ENCODE measurements at regions not wholly inside any gene's neighbourhood (a gene's known extent, or its start where the extent isn't known, plus 50 kb on each side); places are given as distances from the start of the nearest gene placed in this dataset.

DNA sequence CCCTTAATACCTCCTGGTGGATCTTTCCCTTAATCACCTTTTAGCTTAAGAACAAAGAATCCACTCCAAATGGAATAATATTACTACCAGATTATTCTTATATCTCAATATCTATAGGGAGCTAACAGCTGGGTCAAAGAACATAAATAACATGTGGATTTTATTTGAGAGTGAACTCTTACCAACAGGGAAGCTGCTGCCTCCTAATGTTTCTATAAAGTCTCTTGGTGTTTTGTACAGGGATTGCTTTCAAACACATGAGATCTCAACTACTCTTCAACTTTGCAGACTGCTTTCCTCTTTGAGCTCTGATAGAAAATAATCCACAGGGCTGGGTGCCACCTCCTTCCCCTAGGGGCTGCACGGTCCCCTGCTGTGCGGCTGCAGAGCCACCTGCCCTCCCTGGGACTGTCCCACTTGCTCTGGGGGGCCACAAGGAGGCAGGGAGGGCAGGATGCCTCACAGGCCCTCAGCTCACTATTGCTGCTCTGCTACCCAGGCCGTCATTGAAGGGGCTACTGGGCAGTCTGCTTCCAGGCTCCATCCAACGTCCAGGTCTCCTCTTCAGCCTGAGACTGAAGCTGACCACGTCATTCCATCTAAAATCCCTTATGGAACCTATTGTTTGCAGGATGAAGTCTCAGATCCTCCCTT, 191.2 kb downstream of the CXCL12 start:
- TF ChIP-seq, protein P1, sequence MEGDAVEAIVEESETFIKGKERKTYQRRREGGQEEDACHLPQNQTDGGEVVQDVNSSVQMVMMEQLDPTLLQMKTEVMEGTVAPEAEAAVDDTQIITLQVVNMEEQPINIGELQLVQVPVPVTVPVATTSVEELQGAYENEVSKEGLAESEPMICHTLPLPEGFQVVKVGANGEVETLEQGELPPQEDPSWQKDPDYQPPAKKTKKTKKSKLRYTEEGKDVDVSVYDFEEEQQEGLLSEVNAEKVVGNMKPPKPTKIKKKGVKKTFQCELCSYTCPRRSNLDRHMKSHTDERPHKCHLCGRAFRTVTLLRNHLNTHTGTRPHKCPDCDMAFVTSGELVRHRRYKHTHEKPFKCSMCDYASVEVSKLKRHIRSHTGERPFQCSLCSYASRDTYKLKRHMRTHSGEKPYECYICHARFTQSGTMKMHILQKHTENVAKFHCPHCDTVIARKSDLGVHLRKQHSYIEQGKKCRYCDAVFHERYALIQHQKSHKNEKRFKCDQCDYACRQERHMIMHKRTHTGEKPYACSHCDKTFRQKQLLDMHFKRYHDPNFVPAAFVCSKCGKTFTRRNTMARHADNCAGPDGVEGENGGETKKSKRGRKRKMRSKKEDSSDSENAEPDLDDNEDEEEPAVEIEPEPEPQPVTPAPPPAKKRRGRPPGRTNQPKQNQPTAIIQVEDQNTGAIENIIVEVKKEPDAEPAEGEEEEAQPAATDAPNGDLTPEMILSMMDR (IDR thresholded peaks at IDR 0.05) = no peak
- TF ChIP-seq, protein P2, sequence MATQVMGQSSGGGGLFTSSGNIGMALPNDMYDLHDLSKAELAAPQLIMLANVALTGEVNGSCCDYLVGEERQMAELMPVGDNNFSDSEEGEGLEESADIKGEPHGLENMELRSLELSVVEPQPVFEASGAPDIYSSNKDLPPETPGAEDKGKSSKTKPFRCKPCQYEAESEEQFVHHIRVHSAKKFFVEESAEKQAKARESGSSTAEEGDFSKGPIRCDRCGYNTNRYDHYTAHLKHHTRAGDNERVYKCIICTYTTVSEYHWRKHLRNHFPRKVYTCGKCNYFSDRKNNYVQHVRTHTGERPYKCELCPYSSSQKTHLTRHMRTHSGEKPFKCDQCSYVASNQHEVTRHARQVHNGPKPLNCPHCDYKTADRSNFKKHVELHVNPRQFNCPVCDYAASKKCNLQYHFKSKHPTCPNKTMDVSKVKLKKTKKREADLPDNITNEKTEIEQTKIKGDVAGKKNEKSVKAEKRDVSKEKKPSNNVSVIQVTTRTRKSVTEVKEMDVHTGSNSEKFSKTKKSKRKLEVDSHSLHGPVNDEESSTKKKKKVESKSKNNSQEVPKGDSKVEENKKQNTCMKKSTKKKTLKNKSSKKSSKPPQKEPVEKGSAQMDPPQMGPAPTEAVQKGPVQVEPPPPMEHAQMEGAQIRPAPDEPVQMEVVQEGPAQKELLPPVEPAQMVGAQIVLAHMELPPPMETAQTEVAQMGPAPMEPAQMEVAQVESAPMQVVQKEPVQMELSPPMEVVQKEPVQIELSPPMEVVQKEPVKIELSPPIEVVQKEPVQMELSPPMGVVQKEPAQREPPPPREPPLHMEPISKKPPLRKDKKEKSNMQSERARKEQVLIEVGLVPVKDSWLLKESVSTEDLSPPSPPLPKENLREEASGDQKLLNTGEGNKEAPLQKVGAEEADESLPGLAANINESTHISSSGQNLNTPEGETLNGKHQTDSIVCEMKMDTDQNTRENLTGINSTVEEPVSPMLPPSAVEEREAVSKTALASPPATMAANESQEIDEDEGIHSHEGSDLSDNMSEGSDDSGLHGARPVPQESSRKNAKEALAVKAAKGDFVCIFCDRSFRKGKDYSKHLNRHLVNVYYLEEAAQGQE (IDR thresholded peaks at IDR 0.05; ENCODE audit: insufficient read depth in 1 of 2, low read depth in 2 of 2, low read length in 1 of 2) = no peak
- TF ChIP-seq POLR2AphosphoS5 (IDR thresholded peaks at IDR 0.05; ENCODE audit: low read depth, low read length) (no peak), SIN3A (IDR thresholded peaks at IDR 0.05; ENCODE audit: borderline replicate concordance, insufficient read depth, low read depth, low read length) (no peak), TCF7L2 (IDR thresholded peaks at IDR 0.05; ENCODE audit: low read depth, low read length) (no peak)
